MG63 (cell line): ENCODE measurements at regions not wholly inside any gene's neighbourhood (a gene's known extent, or its start where the extent isn't known, plus 50 kb on each side); places are given as distances from the start of the nearest gene placed in this dataset.
"Not testable (repeated sequence)": the region's sequence is repeated elsewhere in the genome, so short reads cannot be mapped to it uniquely, and the experiment has no call there.

ENCODE experiments used
- DNase-seq: peaks from one replicate; pipeline ENCODE4 v3.0.0-alpha.2; 2020
- H3K27me3 ChIP-seq: fragments of 250-450 bp; sonication (Bioruptor Pico); 2 replicates; pipeline ENCODE4 v1.5.1; 2020; ENCODE audit warnings: mild to moderate bottlenecking, moderate library complexity
- H3K36me3 ChIP-seq: fragments of 250-450 bp; sonication (Bioruptor Pico); 2 replicates; pipeline ENCODE4 v1.5.1; 2020; ENCODE audit warnings: mild to moderate bottlenecking, moderate library complexity
- H3K4me3 ChIP-seq: fragments of 250-450 bp; sonication (Bioruptor Pico); 2 replicates; pipeline ENCODE4 v1.5.1; 2020; ENCODE audit warnings: mild to moderate bottlenecking, moderate library complexity
- H3K9me3 ChIP-seq: fragments of 250-450 bp; sonication (Bioruptor Pico); 2 replicates; pipeline ENCODE4 v1.5.1; 2020; ENCODE audit warnings: mild to moderate bottlenecking, moderate library complexity

DNA sequence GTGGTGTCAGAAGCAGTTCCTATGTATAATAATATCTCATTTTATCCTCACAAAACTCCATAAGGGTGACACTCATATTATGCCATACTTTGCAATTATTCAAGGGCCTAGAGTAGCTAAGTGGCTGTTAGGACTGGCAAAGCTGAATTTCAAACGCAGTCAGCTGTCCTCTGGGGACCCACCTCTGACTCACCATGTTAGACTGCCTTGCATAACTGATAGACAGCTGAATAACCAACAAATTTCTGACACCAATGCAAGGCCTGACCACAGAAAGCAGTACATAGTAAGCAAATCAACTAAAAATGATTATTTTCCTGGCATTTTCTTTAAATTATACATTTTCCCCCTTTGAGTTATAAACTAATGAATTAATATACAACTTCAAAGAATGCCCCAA, 251.6 kb upstream of the PTGER4 start:
- Histone ChIP-seq H3K27me3 (no peaks in the 10 kb centered on the region), H3K4me3 (no peak overlapping the region), H3K9me3 (no peaks in the 10 kb centered on the region; the same call in 1 of the 2 replicates), H3K36me3 (no peaks in the 10 kb centered on the region)
- peak; percentile 23 for DNase-seq

DNA sequence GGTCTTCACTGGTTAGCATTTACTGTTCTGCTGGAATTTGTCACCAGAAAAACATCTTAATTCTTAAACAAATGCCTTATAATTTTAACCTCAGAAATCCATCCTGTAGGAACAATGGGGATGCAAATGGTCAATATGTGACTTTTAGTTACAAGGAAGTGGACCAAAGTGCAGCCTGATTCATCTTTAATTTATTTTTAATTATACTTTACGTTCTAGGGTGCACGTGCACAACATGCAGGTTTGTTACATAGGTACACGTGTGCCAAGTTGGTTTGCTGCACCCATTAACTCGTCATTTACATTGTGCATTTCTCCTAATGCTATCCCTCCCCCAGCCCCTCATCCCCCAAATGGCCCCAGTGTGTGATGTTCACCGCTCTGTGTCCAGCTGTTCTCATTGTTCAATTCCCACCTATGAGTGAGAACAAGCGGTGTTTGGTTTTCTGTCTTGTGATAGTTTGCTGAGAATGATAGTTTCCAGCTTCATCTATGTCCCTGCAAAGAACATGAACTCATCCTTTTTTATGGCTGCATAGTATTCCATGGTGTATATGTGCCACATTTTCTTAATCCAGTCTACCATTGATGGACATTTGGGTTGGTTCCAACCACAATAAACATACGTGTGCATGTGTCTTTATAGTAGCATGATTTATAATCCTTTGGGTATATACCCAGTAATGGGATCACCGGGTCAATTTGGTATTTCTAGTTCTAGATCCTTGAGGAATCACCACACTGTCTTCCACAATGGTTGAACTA, 262.5 kb upstream of the PTGER4 start:
- H3K36me3 ChIP-seq, H3K9me3 ChIP-seq, DNase-seq, H3K4me3 ChIP-seq, H3K27me3 ChIP-seq: not testable (repeated sequence)

DNA sequence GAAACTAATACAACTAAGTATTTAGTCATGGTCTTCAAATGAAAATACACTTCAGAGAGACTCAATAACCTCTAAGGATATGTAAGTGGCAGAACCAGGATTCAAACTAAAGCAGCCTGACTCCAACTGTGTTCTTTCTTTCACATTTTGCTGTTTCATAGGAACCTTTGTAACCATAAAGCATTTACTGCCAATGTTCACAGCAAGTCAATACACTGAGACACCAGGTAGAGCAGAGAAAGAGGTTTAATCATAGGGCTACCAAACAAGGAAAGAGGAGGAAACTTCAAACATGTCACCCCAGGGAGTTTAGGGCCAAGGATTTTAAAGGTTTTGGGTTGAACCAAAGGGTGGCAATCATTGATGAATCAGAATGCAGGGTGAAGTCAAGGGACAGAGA, 263.1 kb upstream of the PTGER4 start:
- no peaks in the 10 kb centered on the region for H3K36me3 ChIP-seq

DNA sequence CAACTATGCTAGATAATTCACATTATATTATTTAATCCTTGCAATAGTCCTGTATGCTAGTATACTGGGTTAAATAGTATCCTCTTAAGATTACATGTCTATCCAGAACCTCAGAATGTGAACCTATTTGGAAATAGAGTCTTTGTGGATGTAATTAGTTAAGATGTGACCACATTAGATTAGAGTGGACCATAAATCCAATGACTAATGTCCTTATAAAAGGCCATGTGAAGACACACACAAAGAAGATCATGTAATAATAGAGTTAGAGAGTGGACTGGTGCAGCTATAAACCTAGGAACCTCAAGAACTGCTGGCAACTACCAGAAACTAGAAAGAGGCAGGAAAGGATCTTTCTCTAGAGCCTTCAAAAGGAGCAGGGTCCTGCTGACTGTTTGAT, 263.6 kb upstream of the PTGER4 start:
- Histone ChIP-seq H3K36me3 (no peaks in the 10 kb centered on the region), H3K9me3 (peaks cover under 1% of the 10 kb centered on the region; the same call in 1 of the 2 replicates), H3K4me3 (no peak overlapping the region), H3K27me3 (no peaks in the 10 kb centered on the region)
- DNase-seq: no peak

More for the DNA sequence above, 263.1 kb upstream of the PTGER4 start:
- H3K4me3 ChIP-seq: no peak overlapping the region
- no peak for DNase-seq
- H3K9me3 ChIP-seq: peaks cover 2% of the 10 kb centered on the region; the same call in 1 of the 2 replicates
- no peaks in the 10 kb centered on the region for H3K27me3 ChIP-seq

DNA sequence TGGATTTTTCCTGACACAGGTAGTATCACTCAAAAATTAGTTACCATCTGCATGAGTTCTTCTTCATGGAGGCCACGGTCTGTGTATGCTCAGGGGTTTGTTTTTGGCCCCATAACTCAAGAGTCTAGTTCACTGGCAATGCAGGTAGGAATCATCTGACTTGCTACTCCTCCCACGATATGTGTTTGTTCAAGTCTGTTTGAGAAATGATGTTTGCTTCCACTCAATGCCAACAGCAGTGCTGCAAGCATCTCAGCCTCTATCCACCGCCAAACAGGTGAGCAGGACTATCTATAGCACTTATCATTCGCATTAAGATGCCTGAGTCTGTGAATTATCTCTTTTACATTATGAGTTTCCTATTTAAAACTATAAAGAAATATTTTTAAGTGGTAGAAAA, 264.8 kb upstream of the PTGER4 start:
- no peaks in the 10 kb centered on the region; the same call in 1 of the 2 replicates for H3K9me3 ChIP-seq
- no peak for DNase-seq
- no peaks in the 10 kb centered on the region for H3K27me3 ChIP-seq
- H3K4me3 ChIP-seq: no peak overlapping the region
- H3K36me3 ChIP-seq: no peaks in the 10 kb centered on the region

DNA sequence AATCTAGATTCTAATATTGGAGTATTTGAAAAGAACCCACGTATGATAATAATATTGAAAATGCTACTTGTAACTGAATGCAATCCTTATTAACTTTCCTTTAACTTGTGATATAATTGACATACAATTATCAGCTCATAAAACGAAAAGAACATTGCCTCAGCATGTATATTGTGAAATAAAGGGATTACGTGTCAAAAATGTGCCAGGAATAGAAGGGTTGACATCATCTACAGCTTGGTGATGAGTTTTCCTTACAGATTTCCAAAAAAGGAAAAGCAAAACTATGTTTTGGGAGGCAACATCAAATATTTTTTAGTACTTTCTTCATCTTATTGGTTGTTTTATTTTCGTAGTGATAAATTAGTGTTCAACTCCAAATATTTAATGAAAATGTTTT, 266.0 kb upstream of the PTGER4 start:
- Histone ChIP-seq H3K9me3 (no peaks in the 10 kb centered on the region; the same call in 1 of the 2 replicates), H3K27me3 (no peaks in the 10 kb centered on the region), H3K36me3 (no peaks in the 10 kb centered on the region), H3K4me3 (no peak overlapping the region)
- DNase-seq: no peak

DNA sequence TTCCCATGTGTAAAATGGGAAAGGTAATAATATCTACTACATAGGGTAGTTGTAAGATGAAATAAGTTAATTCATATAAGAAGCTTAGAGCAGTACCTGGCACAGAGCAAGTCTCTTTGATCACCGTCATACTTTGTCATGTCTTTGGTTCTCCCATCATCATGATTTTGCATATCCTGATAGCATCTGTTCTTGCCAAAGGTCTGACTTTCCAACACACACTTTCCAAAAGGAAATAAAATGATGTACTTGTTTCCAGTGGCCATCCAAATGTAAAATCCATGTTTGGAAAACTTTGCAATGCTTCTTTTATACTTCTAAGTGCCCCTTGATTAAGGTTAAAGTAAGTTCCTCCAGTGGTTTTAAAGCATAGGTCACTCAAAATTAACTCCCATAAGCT, 266.9 kb upstream of the PTGER4 start:
- no peak for DNase-seq

DNA sequence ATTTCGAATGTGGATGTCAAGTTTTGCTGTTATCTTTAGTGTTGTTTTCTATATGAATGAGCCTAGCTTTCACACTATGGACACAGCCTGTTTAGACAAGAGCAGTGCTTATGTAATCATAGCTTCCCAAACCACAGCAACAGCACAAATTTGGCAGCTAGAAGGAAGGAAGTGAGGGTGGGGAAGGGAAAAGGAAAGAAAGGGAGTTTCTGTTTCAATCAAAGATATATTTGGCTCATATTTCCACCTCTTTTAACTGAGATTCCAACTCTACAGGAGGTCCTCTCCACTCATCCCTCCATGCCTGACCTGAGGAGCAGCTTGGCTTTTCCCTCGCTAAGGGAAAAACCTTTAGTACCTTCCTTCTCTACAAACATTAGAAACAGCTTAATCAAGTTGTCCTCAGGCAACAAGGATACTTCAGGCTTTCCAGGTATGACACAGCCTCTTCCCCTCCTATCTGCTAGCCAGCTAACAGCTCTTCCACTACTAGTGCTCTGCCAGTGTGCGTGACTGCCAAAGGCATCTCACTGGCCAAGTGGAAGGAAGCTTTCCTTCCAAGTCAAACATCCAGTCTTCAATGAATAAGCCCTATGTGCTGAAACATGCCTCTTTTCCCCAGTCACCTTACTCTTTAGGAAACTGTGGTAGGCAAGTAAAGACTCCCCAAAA, 268.6 kb upstream of the PTGER4 start:
- no peaks in the 10 kb centered on the region for H3K9me3 ChIP-seq
- no peaks in the 10 kb centered on the region for H3K36me3 ChIP-seq
- DNase-seq: peak; percentile 94
- H3K27me3 ChIP-seq: no peaks in the 10 kb centered on the region
- H3K4me3 ChIP-seq: peak overlapping the region; percentile 7; the same call in 1 of the 2 replicates

More for the DNA sequence above, 266.9 kb upstream of the PTGER4 start:
- Histone ChIP-seq H3K9me3 (no peaks in the 10 kb centered on the region; the same call in 1 of the 2 replicates), H3K4me3 (no peak overlapping the region), H3K27me3 (no peaks in the 10 kb centered on the region), H3K36me3 (no peaks in the 10 kb centered on the region)

DNA sequence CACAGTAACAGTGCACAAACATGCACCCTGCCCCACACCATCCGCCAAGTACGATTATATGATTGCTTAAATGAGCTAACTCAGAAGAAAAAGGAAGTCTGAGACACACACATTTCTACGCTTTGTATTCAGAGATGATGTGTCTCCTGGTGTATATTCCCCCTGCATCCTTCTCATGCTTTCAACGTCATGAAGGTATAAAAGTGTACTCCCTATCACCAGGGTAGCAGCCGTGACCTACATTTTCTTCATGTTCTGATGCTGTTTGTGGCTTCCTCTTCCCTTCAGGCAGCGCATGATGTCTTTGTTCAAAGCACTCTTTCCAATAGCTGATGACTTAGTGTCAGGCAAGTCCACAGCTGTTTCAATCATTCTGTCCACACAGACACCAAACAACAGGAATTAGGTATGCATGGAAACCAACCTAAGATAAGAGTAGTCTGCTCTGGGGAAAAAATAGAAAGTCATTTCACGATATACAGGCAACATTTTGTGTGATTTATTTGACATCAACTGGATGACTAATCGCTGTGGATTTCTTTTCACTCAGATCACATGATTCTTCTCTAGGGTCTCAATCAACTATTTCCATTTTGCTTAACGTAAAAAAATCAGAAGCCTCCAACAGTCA, 269.4 kb upstream of the PTGER4 start:
- no peaks in the 10 kb centered on the region for H3K36me3 ChIP-seq
- no peaks in the 10 kb centered on the region for H3K27me3 ChIP-seq
- H3K4me3 ChIP-seq: peak overlapping the region; percentile 2; the same call in 1 of the 2 replicates
- H3K9me3 ChIP-seq: no peaks in the 10 kb centered on the region
- DNase-seq: no peak

DNA sequence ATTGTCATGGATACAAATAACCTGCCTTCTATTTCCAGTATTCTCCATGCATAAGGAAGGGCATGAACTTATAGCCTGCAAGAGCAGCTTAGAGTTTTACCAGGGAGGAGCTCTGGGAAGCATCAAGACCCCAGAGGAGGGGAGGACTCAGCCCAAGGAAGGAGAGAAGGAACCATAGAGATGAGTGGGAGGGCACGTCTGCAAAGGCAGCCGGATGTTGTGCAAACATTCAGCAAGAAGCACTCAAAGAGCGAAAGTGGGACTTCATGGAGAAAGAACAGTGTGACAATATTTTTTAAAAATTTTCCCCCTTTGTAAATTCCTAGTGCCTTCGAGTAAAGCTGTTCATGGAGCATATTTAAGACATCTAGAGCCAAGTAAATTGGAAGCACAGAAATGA, 270.1 kb upstream of the PTGER4 start:
- DNase-seq: no peak
- Histone ChIP-seq H3K9me3 (no peaks in the 10 kb centered on the region), H3K36me3 (no peaks in the 10 kb centered on the region), H3K27me3 (no peaks in the 10 kb centered on the region), H3K4me3 (no peak overlapping the region)

DNA sequence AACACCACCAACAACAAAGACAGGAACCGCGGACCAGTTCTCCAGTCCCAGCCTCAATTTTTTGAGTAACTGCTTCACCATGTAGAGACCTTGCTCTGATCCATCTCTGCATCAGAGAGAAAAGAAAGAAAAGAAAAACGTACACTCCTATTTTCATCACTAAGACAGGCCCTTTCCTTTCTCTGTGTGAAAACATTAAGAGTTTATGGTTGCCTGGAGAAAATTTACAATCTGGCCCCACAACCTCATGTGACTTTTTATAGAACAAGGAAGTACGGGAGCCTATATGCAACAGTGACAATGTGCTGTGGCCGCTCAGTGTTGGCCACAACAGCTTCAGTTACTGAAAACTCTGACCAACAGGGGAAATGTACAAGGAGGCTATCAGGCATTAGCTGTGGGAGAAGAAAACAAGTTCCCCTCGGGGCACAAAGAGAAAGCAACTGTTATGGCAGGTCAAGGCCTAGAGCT, 272.9 kb upstream of the PTGER4 start:
- Histone ChIP-seq H3K36me3 (no peaks in the 10 kb centered on the region), H3K9me3 (no peaks in the 10 kb centered on the region), H3K4me3 (no peak overlapping the region), H3K27me3 (no peaks in the 10 kb centered on the region)
- DNase-seq: no peak

DNA sequence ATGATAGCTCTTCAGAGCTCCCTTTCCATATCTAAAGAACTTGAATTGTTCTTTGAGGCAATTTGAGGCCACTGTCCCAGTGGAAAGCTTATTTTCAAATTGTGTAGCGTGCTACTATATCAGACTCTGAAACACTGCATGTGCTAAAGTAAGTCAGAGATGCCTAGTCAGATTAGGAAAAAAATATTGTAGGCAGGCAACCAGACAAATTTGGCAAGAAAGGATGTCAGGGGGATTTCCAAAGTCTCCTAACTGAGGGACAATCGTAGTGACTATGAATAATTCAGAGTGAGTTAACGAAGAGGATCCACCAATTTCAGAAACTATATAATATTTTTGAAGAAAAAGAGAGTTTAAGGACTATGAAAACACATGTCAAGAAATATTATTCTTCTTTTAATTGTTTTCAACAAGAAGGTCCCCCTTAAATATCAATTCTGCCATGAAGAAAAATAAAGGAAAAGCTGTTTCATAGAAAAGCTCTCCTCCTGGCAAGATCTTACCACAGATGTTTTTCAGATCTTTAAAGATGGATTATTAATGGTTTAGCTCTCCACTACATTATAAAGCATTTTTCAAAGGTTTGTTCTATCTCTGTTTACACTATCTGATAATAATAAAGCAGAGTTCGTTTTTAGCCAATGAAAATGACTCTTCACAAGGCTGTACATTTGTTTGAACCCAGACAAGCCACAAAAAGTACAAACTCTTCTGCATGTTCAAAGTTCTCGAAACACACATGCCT, 273.5 kb upstream of the PTGER4 start:
- no peaks in the 10 kb centered on the region for H3K36me3 ChIP-seq
- DNase-seq: no peak
- H3K9me3 ChIP-seq: no peaks in the 10 kb centered on the region
- no peaks in the 10 kb centered on the region for H3K27me3 ChIP-seq
- H3K4me3 ChIP-seq: no peak overlapping the region

DNA sequence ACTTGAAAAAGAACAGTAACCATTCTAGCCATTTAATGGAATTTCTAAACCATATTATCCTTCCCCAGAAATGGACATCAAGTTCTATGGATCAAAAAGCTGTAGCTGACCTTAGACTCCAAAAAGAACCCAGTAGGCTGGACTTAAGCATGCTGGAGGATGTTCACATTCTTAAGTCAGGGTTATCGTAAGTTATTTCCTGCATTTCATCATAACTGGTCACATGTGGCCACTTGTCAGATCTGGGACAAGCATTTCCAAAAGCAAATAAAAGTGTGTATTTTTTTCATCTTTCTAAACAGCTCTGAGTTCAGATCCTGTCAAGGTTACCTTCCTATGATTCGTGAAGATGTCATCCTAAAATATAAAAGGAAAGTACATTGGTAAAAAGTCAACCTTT, 274.5 kb upstream of the PTGER4 start:
- no peaks in the 10 kb centered on the region for H3K9me3 ChIP-seq
- no peak for DNase-seq
- H3K27me3 ChIP-seq: no peaks in the 10 kb centered on the region
- H3K36me3 ChIP-seq: no peaks in the 10 kb centered on the region
- no peak overlapping the region for H3K4me3 ChIP-seq

DNA sequence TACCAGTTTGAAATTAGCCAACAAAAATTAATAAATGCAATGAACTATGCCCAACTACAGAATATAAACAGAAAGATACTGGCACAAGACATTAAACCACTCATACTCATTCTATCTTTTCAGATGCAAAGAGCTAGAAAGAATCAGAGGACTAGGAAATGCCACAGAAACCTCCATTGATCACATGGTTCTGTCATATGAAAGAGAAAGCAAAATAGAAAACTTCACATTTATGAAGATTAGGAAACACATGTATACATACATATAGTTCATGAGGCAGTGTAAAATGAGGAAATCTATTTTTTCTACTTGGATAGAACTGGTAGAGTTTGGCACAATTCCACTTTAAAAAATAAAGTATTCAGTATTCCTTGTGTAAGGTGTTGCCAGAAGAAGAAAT, 275.1 kb upstream of the PTGER4 start:
- no peak overlapping the region for H3K4me3 ChIP-seq
- no peaks in the 10 kb centered on the region for H3K27me3 ChIP-seq
- DNase-seq: no peak
- no peaks in the 10 kb centered on the region for H3K9me3 ChIP-seq
- H3K36me3 ChIP-seq: no peaks in the 10 kb centered on the region

DNA sequence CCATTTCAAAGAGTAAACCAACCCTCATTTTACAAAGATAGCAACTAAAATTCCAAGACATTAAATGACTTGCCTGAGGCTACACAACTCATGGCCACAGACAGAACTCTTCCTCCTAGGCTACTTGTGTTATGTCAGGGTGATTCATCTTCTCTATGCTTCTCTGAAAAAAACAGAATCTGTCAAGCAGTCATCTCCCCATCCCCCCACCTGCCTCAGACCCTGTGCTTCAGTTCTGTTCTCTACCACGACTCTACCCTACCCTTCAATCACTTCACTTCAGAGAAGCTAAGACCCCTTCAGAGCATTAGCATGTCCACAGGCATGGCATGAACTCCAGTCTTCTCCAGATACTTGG, 277.7 kb upstream of the PTGER4 start:
- Histone ChIP-seq H3K27me3 (no peaks in the 10 kb centered on the region), H3K4me3 (no peak overlapping the region), H3K36me3 (no peaks in the 10 kb centered on the region), H3K9me3 (no peaks in the 10 kb centered on the region)
- no peak for DNase-seq

DNA sequence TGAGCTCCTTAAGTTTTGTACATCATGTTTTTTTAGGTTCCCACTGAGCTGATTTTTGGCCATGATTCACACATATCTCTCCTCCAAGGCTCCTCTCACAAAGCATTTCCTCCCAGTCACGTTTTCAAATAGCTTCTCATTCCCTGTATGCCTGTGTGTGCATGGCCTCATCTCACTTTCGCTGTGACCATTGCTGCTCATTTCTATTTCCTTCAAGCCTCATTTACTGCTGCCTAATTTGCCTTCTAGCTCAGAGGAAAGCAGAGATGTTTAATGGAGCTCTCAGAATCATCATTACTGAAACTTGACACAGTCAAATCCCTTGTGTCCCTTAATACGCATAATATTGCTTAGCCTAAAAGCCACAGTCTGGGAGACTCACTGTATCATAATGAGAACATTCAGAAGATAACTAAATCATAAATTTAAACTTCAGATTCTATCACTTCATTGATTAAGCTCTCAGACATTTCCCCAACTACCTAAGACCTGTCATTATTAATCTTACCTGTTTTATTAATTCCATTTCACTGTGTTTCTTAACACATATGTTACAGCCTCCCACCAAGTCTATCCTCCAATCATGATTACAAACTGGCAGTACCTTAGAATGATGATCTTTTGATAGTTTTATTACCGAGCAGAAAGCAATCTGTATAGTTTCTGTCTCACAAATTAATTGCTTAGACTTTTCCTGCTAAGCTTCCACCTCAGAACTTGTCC, 278.3 kb upstream of the PTGER4 start:
- Histone ChIP-seq H3K4me3 (no peak overlapping the region), H3K36me3 (no peaks in the 10 kb centered on the region), H3K27me3 (no peaks in the 10 kb centered on the region), H3K9me3 (no peaks in the 10 kb centered on the region)
- no peak for DNase-seq
